ENCODE measurements at regions not wholly inside any gene's neighbourhood (a gene's known extent, or its start where the extent isn't known, plus 50 kb on each side); places are given as distances from the start of the nearest gene placed in this dataset.
"Not testable (repeated sequence)": the region's sequence is repeated elsewhere in the genome, so short reads cannot be mapped to it uniquely, and the experiment has no call there.

GRCh38 chr20:47444584-47444983 is 57.1 kb upstream of the NCOA3 start:
- no peak for DNase-seq (ENCODE audit: low read depth)
- Histone ChIP-seq H3K27me3 (ENCODE audit: control insufficient read depth, insufficient read depth, low read length) (no peaks in the 10 kb centered on the region), H3K36me3 (ENCODE audit: control insufficient read depth, insufficient read depth, low read length) (no peaks in the 10 kb centered on the region), H3K4me3 (ENCODE audit: low read depth, low read length) (no peak overlapping the region)
- no peak for TF ChIP-seq CTCF (IDR thresholded peaks at IDR 0.05; ENCODE audit: insufficient read depth, low read depth, low read length)
- CTCF ChIA-PET = interaction anchor here (0.6 to 1.2 kb wide), 2 partner anchors 21 to 57 kb away, joined by 3 read pairs; partner anchors contain the start of gene NCOA3
- POLR2A ChIA-PET = no interaction called here

- POLR2A ChIA-PET = interaction anchor here (0.5 kb wide), 1 partner anchor 132 kb away, joined by 3 read pairs; no protein-coding TSS in a partner anchor
- no peak overlapping the region for H3K4me3 ChIP-seq (ENCODE audit: low read depth, low read length)
- CTCF ChIA-PET = interaction anchor here (0.6 to 1.2 kb wide), 5 partner anchors 8 to 56 kb away, joined by 3 read pairs; partner anchors contain the start of gene NCOA3
- H3K36me3 ChIP-seq (ENCODE audit: control insufficient read depth, insufficient read depth, low read length) = no peaks in the 10 kb centered on the region
- H3K27me3 ChIP-seq (ENCODE audit: control insufficient read depth, insufficient read depth, low read length) = no peaks in the 10 kb centered on the region
- no peak for TF ChIP-seq CTCF (IDR thresholded peaks at IDR 0.05; ENCODE audit: insufficient read depth, low read depth, low read length)
- no peak for DNase-seq (ENCODE audit: low read depth)
Observed at GRCh38 chr20:47445291-47445690, 56.4 kb upstream of the NCOA3 start.

GRCh38 chr20:47447350-47448296 is 54.1 kb upstream of the NCOA3 start:
- CTCF ChIA-PET = interaction anchor here (0.6 to 1.3 kb wide), 2 partner anchors 54 to 173 kb away, joined by 3 read pairs; no protein-coding TSS in a partner anchor
- H3K27me3 ChIP-seq (ENCODE audit: control insufficient read depth, insufficient read depth, low read length); H3K36me3 ChIP-seq (ENCODE audit: control insufficient read depth, insufficient read depth, low read length); DNase-seq (ENCODE audit: low read depth); H3K4me3 ChIP-seq (ENCODE audit: low read depth, low read length); POLR2A ChIA-PET: not testable (repeated sequence)

- DNase-seq (ENCODE audit: low read depth) = no peak
- ChIA-PET CTCF (no interaction called here), POLR2A (no interaction called here)
- no peak overlapping the region for H3K4me3 ChIP-seq (ENCODE audit: low read depth, low read length)
- no peaks in the 10 kb centered on the region for H3K36me3 ChIP-seq (ENCODE audit: control insufficient read depth, insufficient read depth, low read length)
- no peaks in the 10 kb centered on the region for H3K27me3 ChIP-seq (ENCODE audit: control insufficient read depth, insufficient read depth, low read length)
- TF ChIP-seq CTCF (IDR thresholded peaks at IDR 0.05; ENCODE audit: insufficient read depth, low read depth, low read length) = no peak
Observed at GRCh38 chr20:47448429-47448828, 53.3 kb upstream of the NCOA3 start.

- H3K27me3 ChIP-seq (ENCODE audit: control insufficient read depth, insufficient read depth, low read length) = no peaks in the 10 kb centered on the region
- no peaks in the 10 kb centered on the region for H3K36me3 ChIP-seq (ENCODE audit: control insufficient read depth, insufficient read depth, low read length)
- no peak for TF ChIP-seq CTCF (IDR thresholded peaks at IDR 0.05; ENCODE audit: insufficient read depth, low read depth, low read length)
- H3K4me3 ChIP-seq (ENCODE audit: low read depth, low read length) = no peak overlapping the region
- POLR2A ChIA-PET = no interaction called here
- DNase-seq (ENCODE audit: low read depth) = no peak
- CTCF ChIA-PET = no interaction called here
Observed at GRCh38 chr20:47451602-47451904, 50.1 kb upstream of the NCOA3 start.
